ENCODE measurements at regions not wholly inside any gene's neighbourhood (a gene's known extent, or its start where the extent isn't known, plus 50 kb on each side); places are given as distances from the start of the nearest gene placed in this dataset.

DNA sequence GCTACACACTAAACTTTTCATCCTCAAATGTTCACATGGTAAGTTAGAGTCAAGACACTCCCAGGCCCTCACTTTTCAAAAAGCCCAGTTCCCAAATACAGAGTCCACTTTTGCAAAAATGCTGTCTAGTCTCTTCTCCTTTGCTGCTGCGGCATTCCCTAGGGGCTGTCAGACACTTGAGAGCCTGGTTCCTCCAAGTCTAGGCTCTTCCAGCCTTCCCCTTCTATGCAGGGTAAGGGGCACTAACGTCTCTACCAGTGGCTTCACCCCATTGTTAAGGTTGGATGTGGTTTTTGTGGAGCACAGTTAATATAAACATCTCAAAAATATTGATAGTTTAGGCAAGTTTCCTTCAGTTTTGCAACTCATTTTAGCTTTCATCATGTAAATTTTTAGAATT is 181.5 kb downstream of the KIF18A start:
- 93% methylated on average over 2 of the region's 2 CpGs; no CpG with 5 or more reads in 1 of the 2 experiments for WGBS, 2 experiments (ENCODE audit: extremely low coverage in 1 of 2, insufficient coverage in 1 of 2, insufficient read length in 1 of 2, insufficient replicate concordance in 2 of 2, low coverage in 1 of 2, low lambda C conversion rate in 2 of 2, missing lambda C conversion rate in 1 of 2)
- no peaks in the 10 kb centered on the region for H3K27me3 ChIP-seq (replicated peaks in 1 of 4; ENCODE audit: control insufficient read depth in 3 of 4, extremely low read depth in 1 of 4, insufficient read depth in 3 of 4, low read length in 3 of 4)
- no peak overlapping the region for H3K56ac ChIP-seq (replicated peaks; ENCODE audit: insufficient read length, low read depth, low read length)
- POLR2A ChIA-PET (ENCODE audit: partially characterized antibody) = no interaction called here
- H3K14ac ChIP-seq (ENCODE audit: insufficient read length) = no peak overlapping the region
- no peaks in the 10 kb centered on the region for H3K4me1 ChIP-seq (replicated peaks in 1 of 4; ENCODE audit: control insufficient read depth in 3 of 4, insufficient read depth in 4 of 4, low read length in 3 of 4)
- H2BK120ac ChIP-seq (replicated peaks; ENCODE audit: low read depth, low read length) = no peak overlapping the region
- no peak overlapping the region for H2BK5ac ChIP-seq (ENCODE audit: low read depth, low read length)
- H2BK15ac ChIP-seq (ENCODE audit: low read length) = no peak overlapping the region
- H3K4me2 ChIP-seq (ENCODE audit: insufficient read depth in 1 of 2, low read depth in 2 of 2, low read length in 2 of 2) = no peak overlapping the region
- H3K27ac ChIP-seq (ENCODE audit: low read depth, low read length) = no peak overlapping the region
- H2AFZ ChIP-seq (ENCODE audit: low read length) = no peak overlapping the region
- no peak overlapping the region for H3K23ac ChIP-seq (ENCODE audit: insufficient read length)
- H2AK5ac ChIP-seq (ENCODE audit: low read depth, low read length) = no peak overlapping the region
- H4K91ac ChIP-seq (replicated peaks; ENCODE audit: insufficient read length, low read length) = no peak overlapping the region
- no peaks in the 10 kb centered on the region for H3K23me2 ChIP-seq (ENCODE audit: low read depth, low read length)
- H3K79me2 ChIP-seq (ENCODE audit: control insufficient read depth in 1 of 2, insufficient read depth in 2 of 2, low read length in 2 of 2) = no peaks in the 10 kb centered on the region
- no peak overlapping the region for H4K5ac ChIP-seq (ENCODE audit: insufficient read length, low read depth, low read length)
- no peak overlapping the region for H4K8ac ChIP-seq (ENCODE audit: extremely low read depth, insufficient read depth, low read length)
- no peak for DNase-seq (ENCODE audit: low read depth in 1 of 2, low spot score in 2 of 2)
- no peaks in the 10 kb centered on the region for H3K9me3 ChIP-seq (ENCODE audit: insufficient read depth in 2 of 2, low read depth in 1 of 2, low read length in 1 of 2)
- H4K20me1 ChIP-seq (replicated peaks in 1 of 2; ENCODE audit: control insufficient read depth in 1 of 2, insufficient read depth in 2 of 2, low read length in 2 of 2) = no peaks in the 10 kb centered on the region
- FAIRE-seq = no peak
- no peak overlapping the region for H3K9ac ChIP-seq (replicated peaks in 1 of 4; ENCODE audit: extremely low read depth in 1 of 4, low read depth in 3 of 4, low read length in 3 of 4)
- H2BK20ac ChIP-seq (ENCODE audit: low read length) = no peak overlapping the region
- H3K18ac ChIP-seq (ENCODE audit: extremely low read depth, low read length) = no peak overlapping the region
- no peak overlapping the region for H2BK12ac ChIP-seq (ENCODE audit: low read depth, low read length)
- H3K4me3 ChIP-seq (ENCODE audit: extremely low read depth in 1 of 4, insufficient read depth in 2 of 4, low read depth in 3 of 4, low read length in 4 of 4) = no peak overlapping the region
- CTCF ChIA-PET (ENCODE audit: partially characterized antibody) = interaction anchor here (1.4 kb wide), 1 partner anchor 10 kb away, joined by 3 read pairs; no protein-coding TSS in a partner anchor
- H3K36me3 ChIP-seq (ENCODE audit: control insufficient read depth in 2 of 4, insufficient read depth in 4 of 4, low read length in 3 of 4) = no peaks in the 10 kb centered on the region
- H3K4ac ChIP-seq (replicated peaks; ENCODE audit: insufficient read length, low read depth, low read length) = no peak overlapping the region
- H3K79me1 ChIP-seq (ENCODE audit: low read depth, low read length) = no peaks in the 10 kb centered on the region
- TF ChIP-seq, protein P1, sequence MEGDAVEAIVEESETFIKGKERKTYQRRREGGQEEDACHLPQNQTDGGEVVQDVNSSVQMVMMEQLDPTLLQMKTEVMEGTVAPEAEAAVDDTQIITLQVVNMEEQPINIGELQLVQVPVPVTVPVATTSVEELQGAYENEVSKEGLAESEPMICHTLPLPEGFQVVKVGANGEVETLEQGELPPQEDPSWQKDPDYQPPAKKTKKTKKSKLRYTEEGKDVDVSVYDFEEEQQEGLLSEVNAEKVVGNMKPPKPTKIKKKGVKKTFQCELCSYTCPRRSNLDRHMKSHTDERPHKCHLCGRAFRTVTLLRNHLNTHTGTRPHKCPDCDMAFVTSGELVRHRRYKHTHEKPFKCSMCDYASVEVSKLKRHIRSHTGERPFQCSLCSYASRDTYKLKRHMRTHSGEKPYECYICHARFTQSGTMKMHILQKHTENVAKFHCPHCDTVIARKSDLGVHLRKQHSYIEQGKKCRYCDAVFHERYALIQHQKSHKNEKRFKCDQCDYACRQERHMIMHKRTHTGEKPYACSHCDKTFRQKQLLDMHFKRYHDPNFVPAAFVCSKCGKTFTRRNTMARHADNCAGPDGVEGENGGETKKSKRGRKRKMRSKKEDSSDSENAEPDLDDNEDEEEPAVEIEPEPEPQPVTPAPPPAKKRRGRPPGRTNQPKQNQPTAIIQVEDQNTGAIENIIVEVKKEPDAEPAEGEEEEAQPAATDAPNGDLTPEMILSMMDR (IDR thresholded peaks at IDR 0.05; ENCODE audit: control extremely low read depth in 1 of 3, insufficient read depth in 1 of 3, low read depth in 1 of 3, low read length in 3 of 3) = no peak
- no peak for TF ChIP-seq GTF2F1 (IDR thresholded peaks at IDR 0.05; ENCODE audit: borderline replicate concordance, low read depth, low read length)
- TF ChIP-seq, protein P2, sequence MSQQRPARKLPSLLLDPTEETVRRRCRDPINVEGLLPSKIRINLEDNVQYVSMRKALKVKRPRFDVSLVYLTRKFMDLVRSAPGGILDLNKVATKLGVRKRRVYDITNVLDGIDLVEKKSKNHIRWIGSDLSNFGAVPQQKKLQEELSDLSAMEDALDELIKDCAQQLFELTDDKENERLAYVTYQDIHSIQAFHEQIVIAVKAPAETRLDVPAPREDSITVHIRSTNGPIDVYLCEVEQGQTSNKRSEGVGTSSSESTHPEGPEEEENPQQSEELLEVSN (IDR thresholded peaks at IDR 0.05) = no peak
- TF ChIP-seq SRF (IDR thresholded peaks at IDR 0.05; ENCODE audit: low read depth, low read length) = no peak
- TF ChIP-seq RBBP5 (IDR thresholded peaks at IDR 0.05; ENCODE audit: borderline replicate concordance, low read depth, low read length) = no peak
- TF ChIP-seq RNF2 (IDR thresholded peaks at IDR 0.05; ENCODE audit: borderline replicate concordance, low read depth, low read length, missing control alignments, poor library complexity, severe bottlenecking) = no peak
